Fibroblast of pulmonary artery (primary cell): ENCODE measurements at regions not wholly inside any gene's neighbourhood (a gene's known extent, or its start where the extent isn't known, plus 50 kb on each side); places are given as distances from the start of the nearest gene placed in this dataset.

ENCODE experiments used
- DNase-seq: peaks from one replicate; pipeline ENCODE4 v3.0.0-alpha.2; 2010; ENCODE audit warnings: low read depth
- H3K4me3 ChIP-seq: replicated peaks from 2 replicates; pipeline ENCODE4 v1.5.1; 2011; ENCODE audit warnings: low read depth, mild to moderate bottlenecking, control low read depth, low read length, moderate library complexity
- CTCF ChIP-seq: IDR thresholded peaks from 2 replicates; pipeline ENCODE4 v1.5.1; 2011; ENCODE audit warnings: mild to moderate bottlenecking, control low read depth, low read length, inconsistent platforms; ENCODE audit errors: missing control alignments

DNA sequence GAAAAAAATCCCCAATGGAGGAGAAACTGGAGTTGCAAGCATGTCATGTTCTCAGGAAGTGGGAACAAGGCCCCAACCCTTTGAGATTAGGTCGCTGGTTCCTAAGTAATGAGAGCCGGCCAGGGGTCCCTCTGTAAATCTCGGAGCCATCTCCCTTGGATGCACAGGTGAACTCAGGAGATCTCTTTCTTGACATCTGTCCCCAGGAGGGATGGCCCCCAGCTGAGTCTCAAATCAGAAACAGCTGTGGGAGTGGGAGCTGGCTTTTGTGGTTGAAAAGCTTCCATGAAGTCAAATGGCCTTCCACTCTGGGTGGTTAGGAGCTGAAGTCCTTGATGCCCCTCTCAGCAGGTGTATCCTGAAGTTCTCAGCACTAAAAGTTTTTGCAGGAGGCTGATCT is 257.1 kb downstream of the BMP7 start:
- H3K4me3 ChIP-seq: no peak overlapping the region
- no peak for TF ChIP-seq CTCF
- DNase-seq: no peak

- no peak for TF ChIP-seq CTCF
- H3K4me3 ChIP-seq: no peak overlapping the region
- no peak for DNase-seq
These were observed 256.7 kb downstream of the BMP7 start for GRCh38 chr20:57009775-57010174.

DNA sequence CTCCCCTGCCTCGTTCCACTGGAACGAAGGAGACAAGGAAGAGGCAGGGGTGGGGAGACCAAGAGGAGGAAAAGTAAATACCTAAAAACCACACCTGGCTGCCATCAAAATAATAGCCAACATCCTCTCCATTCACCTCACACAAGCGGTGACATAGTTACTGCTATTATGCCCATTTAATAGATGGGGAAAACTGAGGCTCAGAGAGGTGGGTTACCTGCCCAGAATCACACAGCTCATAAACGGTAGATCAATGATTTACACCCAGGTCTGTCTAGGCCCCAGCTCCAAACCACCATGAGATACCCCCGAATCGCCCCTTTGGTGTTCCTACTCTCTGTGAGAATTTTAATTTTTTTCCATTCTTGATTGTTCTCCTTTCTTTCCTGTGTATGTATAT is 253.8 kb downstream of the BMP7 start:
- DNase-seq: no peak
- no peak for TF ChIP-seq CTCF
- no peak overlapping the region for H3K4me3 ChIP-seq

DNA sequence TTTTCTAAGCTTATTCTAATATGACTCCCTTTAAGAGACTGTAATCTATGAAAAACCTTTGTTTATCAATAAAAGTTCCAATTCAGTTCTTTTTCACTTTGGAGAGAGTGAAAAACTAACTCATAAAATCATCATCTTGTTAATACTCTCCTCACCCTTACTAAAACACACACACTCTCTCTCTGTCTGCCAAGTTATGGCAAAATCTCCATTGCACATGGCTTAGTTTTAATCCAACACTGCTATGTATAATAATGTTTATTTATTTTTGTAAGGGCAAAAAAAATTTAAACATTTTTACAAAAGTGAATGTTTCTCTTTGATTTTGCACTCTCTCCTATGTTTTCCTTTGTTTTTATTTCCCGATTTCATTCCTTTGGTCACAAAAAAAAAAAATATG is 253.2 kb downstream of the BMP7 start:
- DNase-seq: no peak
- TF ChIP-seq CTCF: no peak
- H3K4me3 ChIP-seq: no peak overlapping the region

DNA sequence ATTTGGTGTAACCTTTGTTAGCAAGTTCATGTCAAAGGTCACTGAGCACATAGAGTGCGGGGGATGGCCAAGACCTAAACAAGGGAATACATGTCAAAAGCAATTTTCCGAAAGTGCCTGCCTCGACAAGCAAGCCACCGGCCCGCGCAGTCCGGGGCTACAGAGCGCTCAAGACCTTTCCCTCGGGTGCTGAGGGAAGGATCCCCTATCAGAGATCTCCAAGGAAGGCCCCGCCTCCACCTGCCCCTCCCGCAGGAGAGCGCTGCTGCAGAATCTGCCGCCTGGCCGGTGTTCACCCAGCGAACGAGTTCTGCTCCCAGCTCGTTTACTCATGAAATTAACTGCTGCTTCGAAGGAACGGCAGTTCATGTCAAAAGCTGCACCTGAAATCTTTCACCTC is 252.7 kb downstream of the BMP7 start:
- DNase-seq: no peak

DNA sequence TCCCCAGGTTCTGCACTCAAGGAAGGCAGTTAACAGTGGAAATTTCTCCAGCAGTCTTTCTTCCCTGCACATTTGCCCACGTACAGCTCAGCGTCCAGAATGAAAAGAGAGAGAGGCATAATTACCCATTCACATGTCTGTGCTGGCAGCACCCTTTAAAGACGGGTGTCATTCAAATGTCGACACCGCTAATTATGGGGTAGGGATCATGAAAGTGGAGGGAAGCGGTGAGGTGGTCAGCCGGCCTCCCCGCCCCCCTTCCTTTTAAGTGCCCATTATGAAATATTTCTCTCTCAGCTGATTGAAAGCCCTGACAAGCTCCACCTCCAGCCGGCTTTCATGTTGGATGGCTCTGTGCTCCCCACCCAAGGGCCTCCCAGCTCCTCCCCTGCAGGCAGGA is 246.1 kb downstream of the BMP7 start:
- H3K4me3 ChIP-seq: no peak overlapping the region
- TF ChIP-seq CTCF: no peak
- no peak for DNase-seq

More for the DNA sequence above, 252.7 kb downstream of the BMP7 start:
- no peak for TF ChIP-seq CTCF
- H3K4me3 ChIP-seq: no peak overlapping the region

DNA sequence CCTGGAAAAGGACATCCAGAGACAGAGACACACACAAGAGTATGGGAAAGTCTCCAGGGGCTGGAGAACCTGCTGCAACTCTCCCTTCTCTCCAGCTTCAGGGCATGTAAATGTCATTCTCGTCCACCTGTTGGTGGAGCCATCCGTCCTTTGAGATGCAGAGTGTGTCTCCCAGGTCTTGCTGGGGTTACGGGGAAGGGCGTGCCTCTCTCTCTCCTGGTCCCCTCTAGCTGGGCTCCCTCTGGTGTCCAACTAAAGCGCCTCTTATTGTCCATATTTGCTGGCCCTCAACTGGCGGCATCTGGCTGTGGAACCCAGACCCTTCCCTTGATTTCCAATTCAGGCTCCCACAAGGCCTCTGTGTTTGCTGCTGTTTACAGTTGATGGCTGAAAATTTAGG is 244.1 kb downstream of the BMP7 start:
- no peak for DNase-seq
- no peak overlapping the region for H3K4me3 ChIP-seq
- no peak for TF ChIP-seq CTCF
